Epithelial cell of esophagus (primary cell): ENCODE measurements at regions not wholly inside any gene's neighbourhood (a gene's known extent, or its start where the extent isn't known, plus 50 kb on each side); places are given as distances from the start of the nearest gene placed in this dataset.
"Not testable (repeated sequence)": the region's sequence is repeated elsewhere in the genome, so short reads cannot be mapped to it uniquely, and the experiment has no call there.

Experiments
- DNase-seq: peaks from one replicate; pipeline ENCODE4 v3.0.0; 2010; ENCODE audit warnings: low read depth
- H3K4me3 ChIP-seq: 2 replicates; pipeline ENCODE4 v1.5.1; 2011; ENCODE audit warnings: mild to moderate bottlenecking, low read length, control low read depth
- TF ChIP-seq, protein P1 (sequence below): IDR thresholded peaks from 2 replicates; pipeline ENCODE4 v1.5.1; 2011; ENCODE audit warnings: low read depth, mild to moderate bottlenecking, low read length, control low read depth, inconsistent platforms; ENCODE audit not compliant: insufficient read depth; ENCODE audit errors: missing control alignments

DNA sequence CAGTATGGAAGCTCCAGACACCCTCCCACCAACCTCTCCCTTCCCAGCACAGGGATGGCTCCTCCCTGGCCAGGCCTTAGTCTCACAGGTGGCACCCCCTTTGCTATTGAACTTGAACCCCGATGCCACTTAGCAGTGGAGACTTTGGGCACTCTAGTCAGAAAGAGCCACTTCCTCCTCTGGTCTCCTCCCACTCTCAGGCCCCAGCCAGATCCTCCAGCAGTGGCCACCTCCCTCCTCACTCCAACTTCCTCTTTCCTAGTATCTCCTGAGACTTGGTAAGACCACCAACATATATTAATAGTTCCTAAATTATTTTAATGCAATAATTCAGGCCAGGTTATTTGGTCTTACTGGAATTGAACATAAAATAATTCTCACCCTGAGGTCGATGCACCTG, 437.2 kb upstream of the ID2 start:
- DNase-seq = no peak
- H3K4me3 ChIP-seq = no peak overlapping the region
- TF ChIP-seq, protein P1, sequence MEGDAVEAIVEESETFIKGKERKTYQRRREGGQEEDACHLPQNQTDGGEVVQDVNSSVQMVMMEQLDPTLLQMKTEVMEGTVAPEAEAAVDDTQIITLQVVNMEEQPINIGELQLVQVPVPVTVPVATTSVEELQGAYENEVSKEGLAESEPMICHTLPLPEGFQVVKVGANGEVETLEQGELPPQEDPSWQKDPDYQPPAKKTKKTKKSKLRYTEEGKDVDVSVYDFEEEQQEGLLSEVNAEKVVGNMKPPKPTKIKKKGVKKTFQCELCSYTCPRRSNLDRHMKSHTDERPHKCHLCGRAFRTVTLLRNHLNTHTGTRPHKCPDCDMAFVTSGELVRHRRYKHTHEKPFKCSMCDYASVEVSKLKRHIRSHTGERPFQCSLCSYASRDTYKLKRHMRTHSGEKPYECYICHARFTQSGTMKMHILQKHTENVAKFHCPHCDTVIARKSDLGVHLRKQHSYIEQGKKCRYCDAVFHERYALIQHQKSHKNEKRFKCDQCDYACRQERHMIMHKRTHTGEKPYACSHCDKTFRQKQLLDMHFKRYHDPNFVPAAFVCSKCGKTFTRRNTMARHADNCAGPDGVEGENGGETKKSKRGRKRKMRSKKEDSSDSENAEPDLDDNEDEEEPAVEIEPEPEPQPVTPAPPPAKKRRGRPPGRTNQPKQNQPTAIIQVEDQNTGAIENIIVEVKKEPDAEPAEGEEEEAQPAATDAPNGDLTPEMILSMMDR = no peak

DNA sequence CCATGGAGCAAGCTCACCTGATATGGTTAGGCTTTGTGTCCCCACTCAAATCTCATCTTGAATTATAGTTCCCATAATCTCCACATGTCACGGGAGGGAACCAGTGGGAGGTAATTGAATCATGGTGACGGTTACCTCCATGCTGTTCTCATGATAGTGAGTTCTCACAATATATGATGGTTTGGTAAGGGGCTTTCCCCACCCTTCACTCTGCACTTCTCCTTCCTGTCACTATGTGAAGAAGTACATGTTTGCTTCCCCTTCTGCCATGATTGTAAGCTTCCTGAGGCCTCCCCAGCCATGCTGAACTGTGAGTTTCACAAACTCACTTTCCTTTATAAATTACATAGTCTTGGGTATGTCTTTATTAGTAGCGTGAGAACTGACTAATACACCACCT, 435.7 kb upstream of the ID2 start:
- TF ChIP-seq, protein P1 = no peak
- H3K4me3 ChIP-seq = no peak overlapping the region
- DNase-seq = no peak

DNA sequence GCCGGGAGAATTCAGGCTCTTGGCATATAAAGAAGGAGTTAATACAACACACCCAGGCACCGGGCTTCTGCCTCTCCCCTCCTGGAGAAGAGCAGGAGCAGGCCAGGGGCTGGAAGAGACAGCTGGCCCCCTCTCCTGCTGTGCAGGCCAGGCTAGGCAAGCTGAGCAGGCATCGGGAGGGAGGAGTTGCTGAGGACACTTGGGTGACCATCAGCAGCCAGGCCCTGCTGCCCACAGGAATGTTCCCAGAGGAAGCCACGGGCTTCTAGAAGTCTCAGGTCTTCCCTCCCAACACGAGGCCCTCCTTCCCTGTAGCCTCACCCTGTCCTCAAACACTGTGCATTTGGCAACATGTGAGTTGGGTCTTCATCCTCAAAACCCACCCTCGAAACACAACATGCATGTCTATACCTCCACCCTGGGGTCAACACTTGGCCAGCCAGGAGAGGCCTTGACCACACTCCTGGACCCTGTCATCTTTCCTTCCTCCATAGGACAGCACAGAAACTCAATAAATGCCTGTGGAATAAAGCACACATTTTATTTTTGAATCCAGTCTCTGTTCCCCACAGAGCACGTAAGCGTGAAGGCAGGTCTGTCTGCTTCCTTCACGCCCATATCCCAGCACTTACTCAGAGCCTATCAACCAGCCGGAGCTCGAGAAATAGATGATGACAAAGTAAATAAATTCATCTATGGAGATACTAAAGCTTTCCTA, 433.8 kb upstream of the ID2 start:
- no peak overlapping the region for H3K4me3 ChIP-seq
- no peak for DNase-seq
- TF ChIP-seq, protein P1 = no peak

DNA sequence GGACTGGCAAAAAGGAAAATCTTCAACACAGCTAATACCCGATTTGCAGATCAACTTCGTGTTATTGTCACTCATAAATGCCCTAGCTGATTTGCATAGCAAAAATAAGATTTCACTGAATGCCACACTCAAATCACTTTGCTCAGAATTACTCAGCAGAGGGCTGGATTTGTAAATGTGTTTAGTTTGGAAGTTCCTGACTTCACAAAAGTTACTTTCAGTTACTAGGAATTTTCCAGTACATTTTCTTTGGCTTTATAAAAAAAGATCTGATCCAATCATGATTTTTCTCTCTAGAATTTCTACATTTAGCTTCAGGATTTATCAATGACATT, 433.3 kb upstream of the ID2 start:
- TF ChIP-seq, protein P1 = no peak
- no peak overlapping the region for H3K4me3 ChIP-seq
- DNase-seq = no peak

- no peak overlapping the region for H3K4me3 ChIP-seq
- no peak for DNase-seq
- TF ChIP-seq, protein P1 = no peak
Measured at GRCh38 chr2:8249141-8249540, 432.7 kb upstream of the ID2 start.

- DNase-seq = no peak
- TF ChIP-seq, protein P1 = no peak
- H3K4me3 ChIP-seq = no peak overlapping the region
Measured at GRCh38 chr2:8249769-8250168, 432.1 kb upstream of the ID2 start.

DNA sequence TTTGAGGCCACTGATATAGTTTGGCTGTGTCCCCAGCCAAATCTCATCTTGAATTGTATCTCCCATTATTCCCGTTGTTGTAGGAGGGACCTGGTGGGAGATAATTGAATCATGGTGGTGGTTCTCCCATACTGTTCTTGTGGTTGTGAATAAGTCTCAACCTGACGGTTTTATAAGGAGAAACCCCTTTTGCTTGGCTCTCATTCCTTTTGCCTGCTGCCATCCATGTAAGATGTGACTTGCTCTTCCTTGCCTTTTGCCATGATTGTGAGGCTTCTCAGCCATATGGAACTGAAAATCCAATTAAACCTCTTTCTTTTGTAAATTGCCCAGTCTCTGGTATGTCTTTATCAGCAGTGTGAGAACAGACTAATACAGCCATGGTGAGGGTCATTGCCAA, 431.6 kb upstream of the ID2 start:
- H3K4me3 ChIP-seq, DNase-seq: not testable (repeated sequence)
